Hematopoietic multipotent progenitor cell treated with erythropoietin and hydrocortisone succinate and interleukin-3 and kit ligand, for 17 days (in vitro differentiated cells): ENCODE measurements at regions not wholly inside any gene's neighbourhood (a gene's known extent, or its start where the extent isn't known, plus 50 kb on each side); places are given as distances from the start of the nearest gene placed in this dataset.

Experiments
- DNase-seq: peaks from one replicate; pipeline ENCODE4 v3.0.0-alpha.2; 2015; ENCODE audit warnings: low spot score

GRCh38 chr4:122034619-122035018 lies 82.8 kb upstream of the TRPC3 start:
- no peak for DNase-seq

- DNase-seq = no peak
Measured at GRCh38 chr4:122027203-122027602, 75.3 kb upstream of the TRPC3 start.

GRCh38 chr4:122017296-122017695 lies 65.4 kb upstream of the TRPC3 start:
- no peak for DNase-seq

GRCh38 chr4:122015203-122015602 lies 63.3 kb upstream of the TRPC3 start:
- DNase-seq = no peak

- no peak for DNase-seq
Measured at GRCh38 chr4:122012735-122013134, 60.9 kb upstream of the TRPC3 start.

- DNase-seq = no peak
Measured at GRCh38 chr4:122010610-122011009, 58.8 kb upstream of the TRPC3 start.

- no peak for DNase-seq
Measured at GRCh38 chr4:122009524-122009923, 57.7 kb upstream of the TRPC3 start.

GRCh38 chr4:122007016-122007415 lies 55.2 kb upstream of the TRPC3 start:
- DNase-seq = no peak

GRCh38 chr4:122005064-122005755 lies 53.4 kb upstream of the TRPC3 start:
- DNase-seq = no peak

- no peak for DNase-seq
Measured at GRCh38 chr4:122003335-122003734, 51.5 kb upstream of the TRPC3 start.
